Hepatocyte (in vitro differentiated cells): ENCODE measurements at regions not wholly inside any gene's neighbourhood (a gene's known extent, or its start where the extent isn't known, plus 50 kb on each side); places are given as distances from the start of the nearest gene placed in this dataset.

Source experiments
- DNase-seq: peaks from one replicate; pipeline ENCODE4 v3.0.0-alpha.2; 2016; ENCODE audit warnings: low spot score
- H2AFZ ChIP-seq: fragments of 200-600 bp; sonication (generic); 2 replicates; pipeline ENCODE4 v1.6.0; 2016; ENCODE audit warnings: antibody characterized with exemption, mild to moderate bottlenecking
- H3K27ac ChIP-seq: fragments of 200-600 bp; sonication (generic); 2 replicates; pipeline ENCODE4 v1.5.1; 2016; ENCODE audit warnings: mild to moderate bottlenecking
- H3K27me3 ChIP-seq: fragments of 200-600 bp; sonication (generic); 2 replicates; pipeline ENCODE4 v1.6.1; 2016
- H3K36me3 ChIP-seq: fragments of 200-600 bp; sonication (generic); replicated peaks from 2 replicates; pipeline ENCODE4 v1.5.1; 2016; ENCODE audit warnings: low read depth; ENCODE audit not compliant: insufficient read depth
- H3K4me1 ChIP-seq: fragments of 200-600 bp; sonication (generic); 2 replicates; pipeline ENCODE4 v1.5.1; 2016; ENCODE audit warnings: mild to moderate bottlenecking, moderate library complexity; ENCODE audit not compliant: insufficient read depth
- H3K4me2 ChIP-seq: fragments of 200-600 bp; sonication (generic); 2 replicates; pipeline ENCODE4 v1.6.0; 2016
- H3K4me3 ChIP-seq: fragments of 200-600 bp; sonication (generic); 2 replicates; pipeline ENCODE4 v1.5.1; 2016; ENCODE audit warnings: mild to moderate bottlenecking
- H3K79me2 ChIP-seq: fragments of 200-600 bp; sonication (generic); 2 replicates; pipeline ENCODE4 v1.6.0; 2017; ENCODE audit warnings: mild to moderate bottlenecking
- H3K9me2 ChIP-seq: fragments of 200-600 bp; sonication (generic); replicated peaks from 2 replicates; pipeline ENCODE4 v1.6.0; 2017; ENCODE audit warnings: mild to moderate bottlenecking; ENCODE audit not compliant: insufficient read depth
- H3K9me3 ChIP-seq: fragments of 200-600 bp; sonication (generic); 2 replicates; pipeline ENCODE4 v1.5.1; 2016; ENCODE audit warnings: low read depth, mild to moderate bottlenecking
- H4K20me1 ChIP-seq: fragments of 200-600 bp; sonication (generic); 2 replicates; pipeline ENCODE4 v1.6.0; 2016; ENCODE audit warnings: mild to moderate bottlenecking; ENCODE audit not compliant: insufficient read depth, poor library complexity, severe bottlenecking
- CTCF ChIP-seq: fragments of 200-600 bp; sonication (generic); IDR thresholded peaks from 2 replicates; pipeline ENCODE4 v1.5.1; 2016; ENCODE audit warnings: antibody characterized with exemption, mild to moderate bottlenecking; ENCODE audit not compliant: poor library complexity
- EZH2 ChIP-seq: fragments of 200-600 bp; sonication (generic); IDR thresholded peaks from 2 replicates; pipeline ENCODE4 v1.6.1; 2016; ENCODE audit warnings: antibody characterized with exemption, mild to moderate bottlenecking, borderline replicate concordance
- EZH2phosphoT487 ChIP-seq: fragments of 200-600 bp; sonication (generic); IDR thresholded peaks from one replicate; pipeline ENCODE4 v1.6.1; 2018; ENCODE audit warnings: antibody characterized with exemption, mild to moderate bottlenecking, low read depth, moderate library complexity; ENCODE audit not compliant: unreplicated experiment, severe bottlenecking
- WGBS: methylation state at CpG from one replicate; pipeline ENCODE4 v1.1.6; 2016; ENCODE audit warnings: low lambda C conversion rate; ENCODE audit errors: missing lambda C conversion rate; 5-methylcytosine and 5-hydroxymethylcytosine counted together

GRCh38 chr1:157284451-157284850 lies 146.3 kb upstream of the ETV3 start:
- Histone ChIP-seq H3K27ac (no peak overlapping the region), H3K36me3 (no peaks in the 10 kb centered on the region), H3K9me2 (no peaks in the 10 kb centered on the region), H2AFZ (no peak overlapping the region), H3K9me3 (no peaks in the 10 kb centered on the region), H3K4me3 (no peak overlapping the region), H3K4me1 (peaks cover 8% of the 10 kb centered on the region), H3K27me3 (no peaks in the 10 kb centered on the region), H3K79me2 (no peaks in the 10 kb centered on the region), H4K20me1 (no peaks in the 10 kb centered on the region), H3K4me2 (no peak overlapping the region)
- TF ChIP-seq CTCF (no peak), EZH2phosphoT487 (no peak), EZH2 (no peak)
- no peak for DNase-seq
- 71% methylated on average over 1 of the region's 1 CpG for WGBS

- TF ChIP-seq EZH2phosphoT487 (no peak), CTCF (no peak), EZH2 (no peak)
- H3K27ac ChIP-seq, result no peak overlapping the region
- no peaks in the 10 kb centered on the region for H3K9me2 ChIP-seq
- no peak for DNase-seq
- H3K79me2 ChIP-seq, result no peaks in the 10 kb centered on the region
- peaks cover 23% of the 10 kb centered on the region for H3K4me1 ChIP-seq
- H2AFZ ChIP-seq, result peak overlapping the region; percentile 13
- no peaks in the 10 kb centered on the region for H4K20me1 ChIP-seq
- peak overlapping the region; percentile 65 for H3K4me2 ChIP-seq
- H3K9me3 ChIP-seq, result no peaks in the 10 kb centered on the region
- H3K27me3 ChIP-seq, result no peaks in the 10 kb centered on the region
- no peaks in the 10 kb centered on the region for H3K36me3 ChIP-seq
- WGBS, result 28% methylated on average over 3 of the region's 3 CpGs
- H3K4me3 ChIP-seq, result no peak overlapping the region
These were observed 141.6 kb upstream of the ETV3 start for GRCh38 chr1:157279802-157280140.

- no peak overlapping the region for H3K4me3 ChIP-seq
- no peaks in the 10 kb centered on the region for H3K9me3 ChIP-seq
- TF ChIP-seq EZH2phosphoT487, result no peak
- TF ChIP-seq EZH2, result no peak
- TF ChIP-seq CTCF, result no peak
- H3K4me1 ChIP-seq, result peaks cover 28% of the 10 kb centered on the region
- H3K4me2 ChIP-seq, result peak overlapping the region; percentile 65
- H4K20me1 ChIP-seq, result no peaks in the 10 kb centered on the region
- H3K27me3 ChIP-seq, result no peaks in the 10 kb centered on the region
- H3K36me3 ChIP-seq, result no peaks in the 10 kb centered on the region
- WGBS, result 52% methylated on average over 23 of the region's 23 CpGs
- H3K79me2 ChIP-seq, result no peaks in the 10 kb centered on the region
- H2AFZ ChIP-seq, result peak overlapping the region; percentile 13
- H3K9me2 ChIP-seq, result no peaks in the 10 kb centered on the region
- DNase-seq, result no peak
- H3K27ac ChIP-seq, result no peak overlapping the region
These were observed 141.1 kb upstream of the ETV3 start for GRCh38 chr1:157279138-157279801.
